ENCODE measurements at regions not wholly inside any gene's neighbourhood (a gene's known extent, or its start where the extent isn't known, plus 50 kb on each side); places are given as distances from the start of the nearest gene placed in this dataset.
"Not testable (repeated sequence)": the region's sequence is repeated elsewhere in the genome, so short reads cannot be mapped to it uniquely, and the experiment has no call there.

GRCh38 chr1:58190267-58190988 is 356.1 kb downstream of the OMA1 start:
- DNase-seq (ENCODE audit: low spot score), result no peak

- no peak for DNase-seq (ENCODE audit: low spot score)
Observed at GRCh38 chr1:58189453-58189852, 357.1 kb downstream of the OMA1 start.

GRCh38 chr1:58183286-58183685 is 363.2 kb downstream of the OMA1 start:
- no peak for DNase-seq (ENCODE audit: low spot score)

- no peak for DNase-seq (ENCODE audit: low spot score)
Observed at GRCh38 chr1:58180537-58180936, 366.0 kb downstream of the OMA1 start.

- not testable (repeated sequence) for DNase-seq (ENCODE audit: low spot score)
Observed at GRCh38 chr1:58169160-58169559, 377.4 kb downstream of the OMA1 start.

GRCh38 chr1:58167131-58167530 is 379.4 kb downstream of the OMA1 start:
- not testable (repeated sequence) for DNase-seq (ENCODE audit: low spot score)

GRCh38 chr1:58166417-58166816 is 380.1 kb downstream of the OMA1 start:
- no peak for DNase-seq (ENCODE audit: low spot score)

- DNase-seq (ENCODE audit: low spot score), result no peak
Observed at GRCh38 chr1:58165073-58165472, 381.5 kb downstream of the OMA1 start.

GRCh38 chr1:58162952-58163550 is 383.5 kb downstream of the OMA1 start:
- DNase-seq (ENCODE audit: low spot score), result peak; percentile 66

- DNase-seq (ENCODE audit: low spot score), result no peak
Observed at GRCh38 chr1:58159434-58159830, 387.1 kb downstream of the OMA1 start.

GRCh38 chr1:58158506-58159433 is 387.8 kb downstream of the OMA1 start:
- DNase-seq (ENCODE audit: low spot score), result no peak

GRCh38 chr1:58158016-58158415 is 388.5 kb downstream of the OMA1 start:
- no peak for DNase-seq (ENCODE audit: low spot score)

- DNase-seq (ENCODE audit: low spot score), result no peak
Observed at GRCh38 chr1:58157256-58157655, 389.3 kb downstream of the OMA1 start.

- no peak for DNase-seq (ENCODE audit: low spot score)
Observed at GRCh38 chr1:58156831-58157230, 389.7 kb downstream of the OMA1 start.

- DNase-seq (ENCODE audit: low spot score), result no peak
Observed at GRCh38 chr1:58156124-58156468, 390.4 kb downstream of the OMA1 start.

- no peak for DNase-seq (ENCODE audit: low spot score)
Observed at GRCh38 chr1:58155418-58156123, 391.0 kb downstream of the OMA1 start.

GRCh38 chr1:58154256-58154655 is 392.3 kb downstream of the OMA1 start:
- no peak for DNase-seq (ENCODE audit: low spot score)

GRCh38 chr1:58152697-58153096 is 393.8 kb downstream of the OMA1 start:
- no peak for DNase-seq (ENCODE audit: low spot score)

- DNase-seq (ENCODE audit: low spot score), result no peak
Observed at GRCh38 chr1:58149271-58149812, 397.2 kb downstream of the OMA1 start.

- no peak for DNase-seq (ENCODE audit: low spot score)
Observed at GRCh38 chr1:58144698-58145270, 401.7 kb downstream of the OMA1 start.

- no peak for DNase-seq (ENCODE audit: low spot score)
Observed at GRCh38 chr1:58143972-58144697, 402.4 kb downstream of the OMA1 start.
